ENCODE measurements at regions not wholly inside any gene's neighbourhood (a gene's known extent, or its start where the extent isn't known, plus 50 kb on each side); places are given as distances from the start of the nearest gene placed in this dataset.

GRCh38 chr2:103618112-103618511, 856.3 kb downstream of the TMEM182 start (continued):
- TF ChIP-seq CHD7 (IDR thresholded peaks at IDR 0.05; ENCODE audit: insufficient replicate concordance, low read length) (no peak), SRF (IDR thresholded peaks at IDR 0.05; ENCODE audit: low read depth, low read length) (no peak), CBX5 (IDR thresholded peaks at IDR 0.05; ENCODE audit: low read depth, low read length) (no peak), JUN (IDR thresholded peaks at IDR 0.05; ENCODE audit: low read depth, low read length) (no peak), GTF2F1 (IDR thresholded peaks at IDR 0.05; ENCODE audit: borderline replicate concordance, low read depth, low read length) (no peak), TBP (IDR thresholded peaks at IDR 0.05; ENCODE audit: low read depth, low read length) (no peak), YY1 (IDR thresholded peaks at IDR 0.05; ENCODE audit: low read depth, low read length) (no peak), ATF3 (IDR thresholded peaks at IDR 0.05; ENCODE audit: insufficient read depth, low read depth, low read length) (no peak), TEAD4 (IDR thresholded peaks at IDR 0.05; ENCODE audit: low read depth, low read length) (no peak), HDAC6 (IDR thresholded peaks at IDR 0.05; ENCODE audit: low read depth, low read length) (no peak), SIX5 (IDR thresholded peaks at IDR 0.05; ENCODE audit: low read depth, low read length) (no peak)
